Calu3 (cell line): ENCODE measurements at regions not wholly inside any gene's neighbourhood (a gene's known extent, or its start where the extent isn't known, plus 50 kb on each side); places are given as distances from the start of the nearest gene placed in this dataset.

Experiments used
- BruUV-seq: library from RNA; stranded (reverse); fragments of 400-500 nt; replicated peaks from 2 replicates; lab custom pipeline; 2021; lab: Mats Ljungman, UMichigan
- CTCF ChIA-PET: fragments of 300-600 bp; sonication (Branson Sonifier 250); formaldehyde crosslinking; loops from one replicate; lab custom pipeline; 2022; ENCODE audit warnings: antibody characterized with exemption; lab: Charles Lee
- DNase-seq: peaks from one replicate; pipeline ENCODE4 v3.0.0; 2022
- H3K27ac Mint-ChIP-seq: one replicate; pipeline ENCODE4 v1.8.0; 2022; ENCODE audit warnings: mixed read lengths; ENCODE audit not compliant: unreplicated experiment
- H3K27me3 Mint-ChIP-seq: one replicate; pipeline ENCODE4 v1.8.0; 2022; ENCODE audit warnings: mixed read lengths; ENCODE audit not compliant: unreplicated experiment
- H3K36me3 Mint-ChIP-seq: one replicate; pipeline ENCODE4 v1.8.0; 2022; ENCODE audit warnings: mild to moderate bottlenecking, moderate library complexity, mixed read lengths; ENCODE audit not compliant: insufficient read depth, unreplicated experiment
- H3K4me1 Mint-ChIP-seq: one replicate; pipeline ENCODE4 v1.8.0; 2022; ENCODE audit warnings: mild to moderate bottlenecking, low read depth, mixed read lengths; ENCODE audit not compliant: unreplicated experiment
- H3K4me3 Mint-ChIP-seq: one replicate; pipeline ENCODE4 v1.8.0; 2022; ENCODE audit warnings: mild to moderate bottlenecking, low read depth, moderate library complexity, mixed read lengths; ENCODE audit not compliant: unreplicated experiment
- H3K9me3 Mint-ChIP-seq: one replicate; pipeline ENCODE4 v1.8.0; 2022; ENCODE audit warnings: low read depth, mixed read lengths; ENCODE audit not compliant: unreplicated experiment
- intact Hi-C: fragments of 100-400 bp; cut with micrococcal nuclease; formaldehyde crosslinking; loops from one replicate; pipeline ENCODE4 v1.10.0; 2022; ENCODE audit not compliant: unreplicated experiment
- TF ChIP-seq, protein P1 (sequence below): fragments of 200-600 bp; IDR thresholded peaks from one replicate; pipeline ENCODE4 v1.8.0; 2022; ENCODE audit warnings: antibody characterized with exemption; ENCODE audit not compliant: unreplicated experiment

DNA sequence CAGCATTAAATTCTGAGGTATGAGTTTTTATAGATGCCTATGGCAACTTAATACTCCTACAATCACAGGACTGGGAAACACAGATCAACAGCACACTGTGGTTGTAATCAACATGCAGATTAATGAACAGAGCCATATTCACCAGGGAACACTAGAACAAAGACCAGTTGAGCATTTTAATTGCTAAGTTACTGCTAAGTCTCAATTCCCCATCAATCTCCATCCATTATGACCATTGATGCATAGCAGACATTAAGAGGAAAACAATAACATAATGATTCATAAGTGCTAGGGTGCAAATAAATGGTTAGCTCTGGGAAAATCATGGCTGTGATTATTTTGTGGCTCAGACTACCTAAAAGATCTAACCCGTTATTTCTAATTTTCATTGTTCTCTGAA lies 505.6 kb downstream of the TRHDE start:
- Mint-ChIP-seq H3K27ac (no peak overlapping the region), H3K4me1 (no peaks in the 10 kb centered on the region), H3K9me3 (no peaks in the 10 kb centered on the region), H3K4me3 (no peak overlapping the region), H3K27me3 (no peaks in the 10 kb centered on the region), H3K36me3 (no peaks in the 10 kb centered on the region)
- CTCF ChIA-PET = no interaction called here
- intact Hi-C loops = no loop called here
- no TSS peak for BruUV-seq
- DNase-seq = no peak
- TF ChIP-seq, protein P1, sequence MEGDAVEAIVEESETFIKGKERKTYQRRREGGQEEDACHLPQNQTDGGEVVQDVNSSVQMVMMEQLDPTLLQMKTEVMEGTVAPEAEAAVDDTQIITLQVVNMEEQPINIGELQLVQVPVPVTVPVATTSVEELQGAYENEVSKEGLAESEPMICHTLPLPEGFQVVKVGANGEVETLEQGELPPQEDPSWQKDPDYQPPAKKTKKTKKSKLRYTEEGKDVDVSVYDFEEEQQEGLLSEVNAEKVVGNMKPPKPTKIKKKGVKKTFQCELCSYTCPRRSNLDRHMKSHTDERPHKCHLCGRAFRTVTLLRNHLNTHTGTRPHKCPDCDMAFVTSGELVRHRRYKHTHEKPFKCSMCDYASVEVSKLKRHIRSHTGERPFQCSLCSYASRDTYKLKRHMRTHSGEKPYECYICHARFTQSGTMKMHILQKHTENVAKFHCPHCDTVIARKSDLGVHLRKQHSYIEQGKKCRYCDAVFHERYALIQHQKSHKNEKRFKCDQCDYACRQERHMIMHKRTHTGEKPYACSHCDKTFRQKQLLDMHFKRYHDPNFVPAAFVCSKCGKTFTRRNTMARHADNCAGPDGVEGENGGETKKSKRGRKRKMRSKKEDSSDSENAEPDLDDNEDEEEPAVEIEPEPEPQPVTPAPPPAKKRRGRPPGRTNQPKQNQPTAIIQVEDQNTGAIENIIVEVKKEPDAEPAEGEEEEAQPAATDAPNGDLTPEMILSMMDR = no peak

DNA sequence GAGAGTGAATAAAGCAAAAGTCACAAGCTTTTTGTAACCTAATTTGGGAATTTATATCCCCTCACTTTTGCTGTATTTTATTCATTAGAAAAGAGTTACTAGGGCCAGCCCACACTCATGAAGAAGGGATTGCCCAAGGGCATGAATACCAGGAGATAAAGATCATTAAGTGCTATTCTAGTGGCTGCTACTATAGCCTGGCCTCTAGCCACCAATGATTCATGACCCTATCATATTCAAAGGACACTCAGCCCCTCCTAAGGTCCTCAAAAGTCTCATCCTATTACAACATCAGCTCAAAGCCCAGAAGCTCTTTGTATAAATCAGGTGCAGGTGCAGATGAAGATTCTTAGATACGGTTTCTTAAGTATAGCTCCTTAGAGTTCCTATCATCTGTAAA lies 518.1 kb downstream of the TRHDE start:
- intact Hi-C loops = no loop called here
- CTCF ChIA-PET = no interaction called here
- BruUV-seq = no TSS peak
- no peaks in the 10 kb centered on the region for H3K27me3 Mint-ChIP-seq
- no peak overlapping the region for H3K27ac Mint-ChIP-seq
- TF ChIP-seq, protein P1 = no peak
- no peak overlapping the region for H3K4me3 Mint-ChIP-seq
- peaks cover 5% of the 10 kb centered on the region for H3K9me3 Mint-ChIP-seq
- H3K4me1 Mint-ChIP-seq = no peaks in the 10 kb centered on the region
- no peaks in the 10 kb centered on the region for H3K36me3 Mint-ChIP-seq
- no peak for DNase-seq

DNA sequence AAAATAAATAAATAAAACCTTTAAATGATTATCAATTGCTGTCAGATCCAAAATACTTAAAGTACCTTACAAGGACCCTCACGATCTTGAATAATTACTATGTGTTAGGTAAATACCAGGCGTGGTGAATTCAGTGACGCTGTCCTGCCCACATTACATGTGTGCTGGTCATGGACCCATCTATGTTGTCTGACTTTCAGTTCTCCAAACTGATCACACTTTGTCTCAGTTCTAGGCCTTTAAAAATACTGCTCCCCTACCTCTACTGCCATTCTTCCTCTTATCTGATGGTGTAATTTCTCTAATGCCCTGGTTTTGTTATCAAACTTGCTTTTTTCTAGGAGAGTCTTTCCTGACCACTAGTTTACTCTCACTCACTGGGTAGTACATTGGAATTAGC lies 520.7 kb downstream of the TRHDE start:
- Mint-ChIP-seq H3K36me3 (no peaks in the 10 kb centered on the region), H3K27ac (no peak overlapping the region), H3K27me3 (no peaks in the 10 kb centered on the region), H3K9me3 (peaks cover 5% of the 10 kb centered on the region), H3K4me3 (no peak overlapping the region), H3K4me1 (no peaks in the 10 kb centered on the region)
- TF ChIP-seq, protein P1 = no peak
- no TSS peak for BruUV-seq
- intact Hi-C loops = no loop called here
- CTCF ChIA-PET = no interaction called here
- DNase-seq = no peak

DNA sequence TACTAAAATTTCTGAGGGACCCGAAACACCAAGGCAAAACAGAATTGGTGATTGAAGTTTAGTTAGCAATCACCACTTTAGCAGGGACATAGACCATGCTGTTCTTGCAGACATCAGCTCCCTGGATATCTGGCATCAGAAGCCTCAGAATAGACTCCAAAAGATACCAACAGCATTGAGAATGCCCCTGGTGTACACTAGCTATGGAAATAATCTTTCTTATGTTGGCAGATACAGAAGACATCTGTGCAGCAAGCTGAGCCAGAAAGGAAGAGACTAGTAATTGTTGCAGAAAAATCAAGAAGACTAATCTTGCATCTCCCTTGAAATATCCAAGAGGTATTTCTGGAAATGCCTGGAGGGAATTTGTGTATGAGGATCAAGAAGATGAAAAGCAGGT lies 521.6 kb downstream of the TRHDE start:
- BruUV-seq = no TSS peak
- H3K36me3 Mint-ChIP-seq = no peaks in the 10 kb centered on the region
- DNase-seq = no peak
- H3K27ac Mint-ChIP-seq = no peak overlapping the region
- no peaks in the 10 kb centered on the region for H3K4me1 Mint-ChIP-seq
- CTCF ChIA-PET = interaction anchor here (0.6 kb wide), 1 partner anchor 1194 kb away, joined by 3 read pairs; no protein-coding TSS in a partner anchor
- TF ChIP-seq, protein P1 = no peak
- intact Hi-C loops = no loop called here
- H3K4me3 Mint-ChIP-seq = no peak overlapping the region
- no peaks in the 10 kb centered on the region for H3K27me3 Mint-ChIP-seq
- peaks cover 5% of the 10 kb centered on the region for H3K9me3 Mint-ChIP-seq
